ENCODE measurements at regions not wholly inside any gene's neighbourhood (a gene's known extent, or its start where the extent isn't known, plus 50 kb on each side); places are given as distances from the start of the nearest gene placed in this dataset.

DNA sequence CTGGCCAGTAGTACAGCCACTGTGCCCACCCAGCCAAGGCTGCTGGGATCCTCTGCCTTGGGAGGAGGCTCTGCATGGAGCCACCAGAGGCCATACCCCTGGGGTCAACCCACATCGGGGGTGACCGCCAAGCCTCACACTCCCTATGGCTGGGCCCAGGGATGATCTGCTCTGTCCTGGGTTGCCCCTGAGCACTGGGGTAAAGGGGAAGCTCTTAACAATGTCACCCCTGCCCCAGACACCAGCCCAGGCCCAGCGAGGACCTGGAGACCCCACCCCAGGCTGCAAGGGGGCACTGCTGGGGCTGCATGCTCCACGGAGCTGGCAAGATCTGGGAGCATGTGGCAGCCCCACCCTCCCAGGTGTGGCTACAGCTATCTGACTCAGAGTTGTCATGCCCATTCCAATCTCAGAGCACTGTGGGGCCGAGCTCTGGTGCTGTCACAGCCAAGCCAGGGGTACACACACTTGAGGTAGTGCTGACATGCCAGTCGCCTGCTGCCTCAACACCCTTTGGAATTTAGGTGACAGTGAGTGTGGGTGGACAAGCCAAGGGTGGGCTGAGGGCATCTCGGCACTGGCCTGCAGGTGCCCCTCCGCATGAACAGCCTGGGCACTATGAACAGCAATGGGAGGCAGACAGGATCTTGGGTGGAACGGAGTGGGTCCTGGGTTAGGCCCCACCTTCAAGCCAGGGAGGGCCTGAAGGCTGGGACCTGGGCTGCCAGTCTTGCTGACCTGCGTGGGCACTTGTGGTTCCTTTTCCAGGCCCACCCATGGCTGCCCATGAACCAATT is 427.7 kb downstream of the LRRIQ3 start:
- no peak overlapping the region for H3K4me3 ChIP-seq (ENCODE audit: low read depth, low read length)
- TF ChIP-seq, protein P1, sequence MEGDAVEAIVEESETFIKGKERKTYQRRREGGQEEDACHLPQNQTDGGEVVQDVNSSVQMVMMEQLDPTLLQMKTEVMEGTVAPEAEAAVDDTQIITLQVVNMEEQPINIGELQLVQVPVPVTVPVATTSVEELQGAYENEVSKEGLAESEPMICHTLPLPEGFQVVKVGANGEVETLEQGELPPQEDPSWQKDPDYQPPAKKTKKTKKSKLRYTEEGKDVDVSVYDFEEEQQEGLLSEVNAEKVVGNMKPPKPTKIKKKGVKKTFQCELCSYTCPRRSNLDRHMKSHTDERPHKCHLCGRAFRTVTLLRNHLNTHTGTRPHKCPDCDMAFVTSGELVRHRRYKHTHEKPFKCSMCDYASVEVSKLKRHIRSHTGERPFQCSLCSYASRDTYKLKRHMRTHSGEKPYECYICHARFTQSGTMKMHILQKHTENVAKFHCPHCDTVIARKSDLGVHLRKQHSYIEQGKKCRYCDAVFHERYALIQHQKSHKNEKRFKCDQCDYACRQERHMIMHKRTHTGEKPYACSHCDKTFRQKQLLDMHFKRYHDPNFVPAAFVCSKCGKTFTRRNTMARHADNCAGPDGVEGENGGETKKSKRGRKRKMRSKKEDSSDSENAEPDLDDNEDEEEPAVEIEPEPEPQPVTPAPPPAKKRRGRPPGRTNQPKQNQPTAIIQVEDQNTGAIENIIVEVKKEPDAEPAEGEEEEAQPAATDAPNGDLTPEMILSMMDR (IDR thresholded peaks at IDR 0.05; ENCODE audit: control insufficient read depth, extremely low read depth, insufficient read depth) = no peak
- DNase-seq (ENCODE audit: low read depth) = no peak

DNA sequence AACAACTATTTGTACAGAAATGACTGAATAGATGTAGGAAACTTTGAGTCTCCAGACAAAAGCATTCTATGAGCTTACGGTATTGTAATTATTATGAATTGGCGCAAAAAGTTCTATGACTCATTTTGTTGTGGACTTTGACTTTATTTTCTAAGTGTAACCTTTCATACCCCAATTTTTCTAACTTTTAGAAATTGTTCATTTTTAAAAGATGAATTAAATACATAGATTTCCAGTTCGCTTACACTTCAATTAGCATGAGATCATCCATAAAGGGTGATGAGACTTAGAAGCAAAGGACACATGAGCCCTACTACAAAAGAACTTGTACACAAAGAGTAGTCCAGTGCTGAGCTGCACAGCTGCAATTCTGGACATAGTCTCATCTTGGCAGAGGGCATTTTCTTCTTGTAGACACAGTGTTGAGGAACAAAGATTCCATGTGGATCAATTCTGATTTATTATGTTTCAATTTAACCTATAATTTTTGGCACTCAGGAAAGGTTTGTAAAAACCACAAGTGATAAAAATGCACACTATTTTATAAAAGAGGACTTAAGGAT is 431.1 kb downstream of the LRRIQ3 start:
- TF ChIP-seq, protein P1 (IDR thresholded peaks at IDR 0.05; ENCODE audit: control insufficient read depth, extremely low read depth, insufficient read depth) = no peak
- DNase-seq (ENCODE audit: low read depth) = no peak
- H3K4me3 ChIP-seq (ENCODE audit: low read depth, low read length) = no peak overlapping the region

DNA sequence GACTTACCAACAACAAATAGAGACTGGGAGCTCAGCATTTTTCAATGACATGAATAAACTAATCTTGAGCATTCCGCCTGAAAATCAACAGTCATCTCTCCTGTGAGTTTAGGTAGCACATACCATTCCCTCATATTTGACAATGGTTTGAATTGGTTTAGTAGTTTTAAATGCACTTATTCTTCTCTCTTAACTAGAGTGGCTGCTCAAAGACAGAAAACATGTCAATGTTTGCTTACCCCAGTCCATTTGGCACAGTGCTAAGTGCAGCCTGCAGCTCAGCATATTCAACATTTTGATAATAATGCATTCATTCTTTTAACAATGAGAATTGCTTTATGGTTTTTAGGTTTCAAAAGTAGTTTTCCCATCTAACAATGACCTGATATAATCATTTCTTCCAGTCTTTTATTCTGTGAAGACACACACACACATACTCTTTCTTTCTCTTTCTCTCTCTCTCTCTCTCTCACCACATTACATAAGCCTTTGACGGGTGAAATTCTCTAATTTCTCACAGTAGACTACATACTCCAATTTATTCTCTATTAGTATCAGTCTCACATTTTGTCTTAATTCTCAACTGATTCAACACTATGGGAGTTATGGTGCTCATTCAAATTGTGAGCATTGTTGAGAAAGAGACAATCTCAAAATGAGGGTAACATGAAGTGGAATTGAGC is 432.3 kb downstream of the LRRIQ3 start:
- no peak overlapping the region for H3K4me3 ChIP-seq (ENCODE audit: low read depth, low read length)
- TF ChIP-seq, protein P1 (IDR thresholded peaks at IDR 0.05; ENCODE audit: control insufficient read depth, extremely low read depth, insufficient read depth) = no peak
- DNase-seq (ENCODE audit: low read depth) = no peak

DNA sequence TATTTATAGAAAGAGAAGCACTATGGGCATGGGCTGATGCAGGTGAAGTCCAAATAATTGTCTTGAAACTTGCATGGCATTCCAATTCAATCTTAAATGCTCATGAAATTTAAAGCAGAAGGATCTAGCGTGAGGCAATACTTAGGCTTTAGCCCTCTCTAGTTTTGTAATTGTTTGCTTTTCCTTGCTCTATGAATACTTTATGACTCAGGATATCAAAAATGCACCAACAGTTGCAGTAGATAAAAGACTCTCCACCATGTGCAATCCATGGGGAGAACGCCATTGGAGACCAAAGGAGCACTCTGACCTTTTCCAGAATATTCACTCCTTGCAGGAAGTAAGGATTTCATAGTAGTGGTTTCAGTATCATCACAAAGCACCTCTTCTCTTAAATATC is 436.4 kb downstream of the LRRIQ3 start:
- TF ChIP-seq, protein P1 (IDR thresholded peaks at IDR 0.05; ENCODE audit: control insufficient read depth, extremely low read depth, insufficient read depth) = no peak
- H3K4me3 ChIP-seq (ENCODE audit: low read depth, low read length) = no peak overlapping the region

DNA sequence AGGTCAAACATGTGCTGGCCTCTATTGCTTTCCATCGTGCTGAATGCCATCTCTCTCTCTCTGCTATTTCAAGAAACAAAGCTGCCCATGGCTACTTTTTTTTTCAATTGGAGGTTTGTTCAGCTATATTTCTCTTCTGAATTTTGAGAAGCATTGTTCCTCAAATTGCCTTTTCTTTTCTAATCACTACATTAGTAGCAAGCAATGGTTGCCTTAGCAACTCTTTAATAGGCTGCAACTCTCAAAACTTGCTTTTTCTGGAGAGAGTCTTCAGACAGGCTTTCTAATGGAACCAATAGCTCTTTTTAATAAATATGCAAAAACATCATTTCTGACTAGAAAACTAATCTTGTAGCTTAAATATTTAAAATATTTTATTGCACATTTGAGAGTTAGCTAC is 439.0 kb downstream of the LRRIQ3 start:
- TF ChIP-seq, protein P1 (IDR thresholded peaks at IDR 0.05; ENCODE audit: control insufficient read depth, extremely low read depth, insufficient read depth) = no peak
- H3K4me3 ChIP-seq (ENCODE audit: low read depth, low read length) = no peak overlapping the region
- DNase-seq (ENCODE audit: low read depth) = no peak

More for the DNA sequence above, 436.4 kb downstream of the LRRIQ3 start:
- no peak for DNase-seq (ENCODE audit: low read depth)

DNA sequence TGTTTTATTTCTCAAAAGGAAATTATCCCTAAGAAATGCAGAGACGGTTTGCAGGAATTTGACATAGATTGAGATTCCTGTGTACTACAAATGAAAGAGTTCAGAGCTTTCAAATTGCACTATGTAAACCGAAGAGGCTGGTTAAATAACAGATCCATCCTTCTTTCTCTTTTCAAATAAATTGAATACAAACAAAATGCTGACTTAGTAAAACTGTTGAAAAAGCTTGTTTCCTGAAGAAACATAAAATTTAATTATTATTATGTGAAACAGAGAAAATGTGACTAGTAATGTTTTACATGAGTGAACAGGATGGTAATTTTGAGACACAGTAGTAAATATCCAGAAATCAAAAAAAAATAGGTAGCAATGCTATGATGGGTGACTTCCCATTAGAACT is 441.2 kb downstream of the LRRIQ3 start:
- TF ChIP-seq, protein P1 (IDR thresholded peaks at IDR 0.05; ENCODE audit: control insufficient read depth, extremely low read depth, insufficient read depth) = no peak
- no peak for DNase-seq (ENCODE audit: low read depth)
- H3K4me3 ChIP-seq (ENCODE audit: low read depth, low read length) = no peak overlapping the region

Measured in LNCaP clone FGC (cell line).